ENCODE measurements at regions not wholly inside any gene's neighbourhood (a gene's known extent, or its start where the extent isn't known, plus 50 kb on each side); places are given as distances from the start of the nearest gene placed in this dataset.
"Not testable (repeated sequence)": the region's sequence is repeated elsewhere in the genome, so short reads cannot be mapped to it uniquely, and the experiment has no call there.

GRCh38 chr9:42442680-42443079 is 259.2 kb downstream of the SPATA31A6 start:
- not testable (repeated sequence) for TF ChIP-seq POLR2AphosphoS5 (IDR thresholded peaks at IDR 0.05; ENCODE audit: low read depth, low read length); POLR2A (IDR thresholded peaks at IDR 0.05; ENCODE audit: low read depth, low read length); TAF1 (IDR thresholded peaks at IDR 0.05; ENCODE audit: borderline replicate concordance, low read depth, low read length)

All from GM12892 (cell line).